GM19351 (cell line): ENCODE measurements at regions not wholly inside any gene's neighbourhood (a gene's known extent, or its start where the extent isn't known, plus 50 kb on each side); places are given as distances from the start of the nearest gene placed in this dataset.

ENCODE experiments used
- ATAC-seq: cut with Tn5 transposase; IDR thresholded peaks from one replicate; pipeline ENCODE4 v1.9.1; 2021; ENCODE audit warnings: mild to moderate bottlenecking, moderate library complexity; ENCODE audit not compliant: unreplicated experiment

DNA sequence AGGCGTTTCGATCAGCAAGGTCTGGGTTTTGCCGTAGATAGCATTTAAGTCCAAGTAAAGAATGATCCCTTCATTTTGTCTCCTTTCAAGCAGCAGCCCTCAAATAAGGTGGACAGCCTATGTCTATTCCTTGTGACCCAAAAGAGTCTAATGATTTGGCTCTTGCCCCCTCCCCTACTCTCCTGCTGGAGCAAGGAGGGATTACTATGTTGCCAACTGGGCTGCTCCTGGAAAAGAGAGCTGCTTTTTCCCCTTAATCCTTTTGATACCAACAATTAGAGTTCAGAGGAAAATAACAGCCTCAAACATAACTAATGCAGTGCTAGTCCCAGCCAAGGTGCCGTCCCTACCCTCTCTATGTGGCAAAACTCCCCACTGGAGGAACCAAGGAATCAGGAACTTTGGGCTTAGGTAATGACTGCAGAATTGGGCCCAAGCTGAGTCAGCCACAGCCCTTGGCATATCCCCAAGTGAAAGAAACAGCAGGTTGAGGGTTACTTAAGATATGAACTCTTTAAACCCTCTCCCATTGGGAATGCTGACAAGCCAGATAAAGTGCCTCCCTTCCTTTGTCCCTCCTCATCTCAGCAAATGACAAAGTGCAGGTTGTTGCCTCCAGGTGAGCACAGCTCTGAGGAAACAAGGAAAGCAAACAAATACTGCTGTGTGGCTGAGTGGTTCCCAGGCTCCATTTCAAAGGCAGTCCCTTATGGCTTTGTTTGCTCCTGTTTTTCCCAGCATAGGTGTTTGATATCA, 643.7 kb downstream of the INHBA start:
- ATAC-seq, result no peak

DNA sequence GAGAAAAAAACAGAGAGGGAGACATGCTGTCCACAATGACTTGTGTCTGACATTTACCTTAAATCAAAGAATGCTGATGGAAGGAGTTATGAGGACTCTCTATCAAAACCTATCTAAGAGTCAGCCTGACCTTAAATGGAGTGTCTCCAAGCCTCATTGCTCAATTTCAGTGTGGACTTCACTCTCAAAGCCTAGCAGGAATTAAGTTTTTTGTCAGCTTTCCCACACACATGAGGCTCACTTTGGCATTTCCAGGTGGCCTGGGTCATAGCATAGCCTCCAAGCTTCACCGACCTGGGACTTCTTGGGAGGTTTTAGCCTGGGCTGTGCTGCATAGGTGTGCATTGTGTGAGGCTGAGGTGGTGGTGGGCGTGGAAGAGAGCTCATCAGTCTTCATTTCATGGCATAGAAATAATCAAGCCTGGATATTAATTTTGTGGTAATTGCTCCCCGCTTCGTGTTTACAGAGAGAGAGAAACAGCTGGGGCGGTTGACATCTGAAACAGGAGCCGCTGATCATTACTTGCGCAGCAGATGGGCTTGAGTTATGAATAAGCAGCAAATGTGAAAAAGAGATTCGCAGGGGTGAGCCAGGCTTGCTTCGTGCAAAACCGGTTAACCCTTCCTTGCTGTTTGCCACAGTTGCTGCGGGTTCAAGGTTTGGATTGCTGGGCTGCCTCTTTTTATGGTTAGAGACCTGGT, 647.8 kb downstream of the INHBA start:
- ATAC-seq, result no peak

GRCh38 chr7:41053820-41054219, 649.1 kb downstream of the INHBA start:
- ATAC-seq, result no peak

DNA sequence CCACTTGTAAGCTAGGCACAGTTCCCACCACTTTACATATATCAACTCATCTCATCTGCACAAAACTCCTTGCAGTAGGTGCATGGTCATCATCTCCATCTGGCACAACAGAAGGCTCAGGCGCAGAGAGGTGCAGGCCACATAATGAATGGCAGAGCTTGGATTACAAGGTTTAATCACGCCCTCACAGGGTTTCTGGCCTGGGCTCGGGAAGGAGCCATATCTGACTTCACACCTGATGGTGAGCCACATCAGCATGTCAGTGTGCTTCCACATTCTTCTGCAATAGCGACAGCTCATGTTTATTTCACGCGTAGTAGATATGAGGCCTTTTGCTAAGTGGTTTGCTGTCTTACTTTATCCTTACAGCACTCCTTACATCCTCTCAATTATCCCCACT, 650.2 kb downstream of the INHBA start:
- ATAC-seq, result no peak

- no peak for ATAC-seq
Measured at GRCh38 chr7:41052201-41052600, 650.7 kb downstream of the INHBA start.

- no peak for ATAC-seq
Measured at GRCh38 chr7:41051535-41051934, 651.4 kb downstream of the INHBA start.

GRCh38 chr7:41051062-41051461, 651.8 kb downstream of the INHBA start:
- no peak for ATAC-seq

DNA sequence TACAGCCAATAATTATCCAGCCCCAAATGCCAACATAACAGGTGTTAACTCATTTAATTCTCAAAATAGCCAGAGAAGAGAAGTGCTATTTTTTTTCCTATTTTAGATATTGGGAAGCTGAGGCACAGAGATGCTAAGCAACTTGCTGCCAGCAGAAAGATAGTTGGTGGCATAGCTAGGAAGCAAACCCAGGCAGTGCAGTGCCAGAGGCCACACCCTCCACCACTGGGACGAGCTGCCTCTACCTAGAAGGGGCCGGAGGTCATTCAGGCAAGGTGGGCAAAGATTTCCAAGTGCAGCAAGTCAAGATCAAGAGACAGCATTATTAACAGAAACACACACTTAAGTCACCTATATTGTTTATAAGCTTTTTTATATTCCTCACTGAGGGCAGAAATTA, 654.1 kb downstream of the INHBA start:
- ATAC-seq, result no peak

DNA sequence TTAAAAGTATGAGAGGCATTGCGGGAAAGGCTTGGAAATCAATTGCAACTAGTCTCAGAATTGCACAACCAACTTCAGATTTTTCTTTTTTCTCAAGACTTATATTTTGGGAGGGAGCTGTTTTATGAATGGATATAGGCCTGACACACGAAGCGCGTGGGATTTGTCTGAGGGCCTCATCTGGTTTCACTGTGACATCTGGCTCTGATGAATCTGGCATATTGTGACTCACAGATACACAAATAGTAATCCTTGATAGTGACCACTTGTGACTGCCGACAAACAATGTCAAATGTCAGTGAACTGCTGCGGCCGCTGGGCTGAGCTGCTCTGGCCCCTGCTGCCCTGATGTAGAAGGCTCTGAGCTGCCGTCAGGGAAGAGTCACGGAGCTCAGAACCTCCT, 655.1 kb downstream of the INHBA start:
- no peak for ATAC-seq

- ATAC-seq, result no peak
Measured at GRCh38 chr7:41047211-41047610, 655.7 kb downstream of the INHBA start.

- ATAC-seq, result no peak
Measured at GRCh38 chr7:41046776-41047175, 656.1 kb downstream of the INHBA start.

GRCh38 chr7:41046221-41046761, 656.6 kb downstream of the INHBA start:
- no peak for ATAC-seq

DNA sequence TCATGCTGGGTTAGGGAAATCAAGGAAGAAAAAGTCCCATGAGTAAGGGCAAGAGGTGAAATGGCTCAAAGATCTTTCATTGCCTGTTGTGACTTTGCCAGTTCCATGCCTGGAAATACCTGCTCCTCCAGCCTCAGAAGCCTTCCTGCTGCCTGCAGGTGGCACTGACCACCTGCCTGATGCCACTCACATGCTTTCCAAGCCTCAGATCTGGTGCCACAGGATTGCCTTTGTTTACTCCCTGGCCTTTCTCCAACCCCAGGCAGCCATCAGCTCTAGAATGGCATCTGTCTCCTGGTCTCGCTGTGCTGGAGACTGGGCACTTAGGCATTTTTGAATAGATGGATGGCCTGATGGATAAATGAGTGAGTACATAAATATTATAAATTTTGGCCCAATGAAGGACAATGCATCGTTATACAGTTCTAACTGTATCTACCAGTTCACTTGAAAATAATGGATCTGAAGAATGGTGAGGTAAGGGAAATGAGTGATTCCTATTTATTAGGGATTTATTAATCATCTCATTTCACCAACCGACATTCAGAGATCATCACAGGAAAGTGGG, 657.2 kb downstream of the INHBA start:
- ATAC-seq, result no peak

DNA sequence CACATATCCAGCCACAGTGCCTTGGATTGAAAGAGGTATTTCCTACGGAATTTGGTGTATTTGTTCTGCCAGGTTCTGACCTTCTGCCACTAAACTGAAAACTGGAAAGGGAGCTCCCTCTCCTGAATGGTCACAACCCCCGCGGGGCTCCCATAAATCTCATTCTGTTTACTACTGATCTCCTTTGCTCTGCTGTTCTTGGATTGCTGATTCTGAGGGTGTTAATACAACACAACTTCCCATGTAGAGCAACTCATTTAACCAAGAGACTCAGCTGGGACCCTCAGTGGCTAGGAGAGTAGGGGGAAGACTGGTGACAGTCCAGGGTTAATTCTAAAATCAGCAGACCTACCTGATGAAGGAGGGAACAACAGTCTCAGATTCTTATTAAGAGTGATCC, 662.9 kb downstream of the INHBA start:
- no peak for ATAC-seq

DNA sequence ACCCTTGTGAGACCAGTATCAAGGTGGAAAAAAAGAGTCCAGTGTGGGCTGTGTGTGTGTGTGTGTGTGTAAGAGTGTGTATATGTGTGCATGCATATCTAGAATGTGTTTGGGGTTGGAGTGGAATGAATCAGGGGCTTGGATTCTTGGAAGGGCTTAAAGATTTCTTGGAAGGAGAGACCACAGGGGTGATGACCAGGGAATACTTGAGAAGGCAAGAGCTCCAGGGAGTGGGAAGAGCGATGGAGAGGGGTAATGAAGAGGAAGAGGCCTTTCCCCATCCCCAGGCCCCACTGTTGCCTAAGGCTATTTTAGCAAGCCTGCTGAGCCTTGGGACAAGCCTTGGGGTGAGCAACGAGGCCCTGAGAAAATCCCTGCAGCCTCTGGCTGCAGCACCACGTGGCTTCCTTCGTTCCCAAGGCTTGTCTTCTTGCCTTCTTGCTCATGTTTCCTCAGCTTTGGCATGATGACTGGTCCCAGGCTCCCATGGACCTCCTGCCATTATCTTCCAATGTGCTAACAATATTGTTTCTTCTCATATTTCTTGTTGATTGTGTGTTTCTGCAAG, 663.4 kb downstream of the INHBA start:
- no peak for ATAC-seq

- ATAC-seq, result no peak
Measured at GRCh38 chr7:41038211-41038610, 664.7 kb downstream of the INHBA start.

DNA sequence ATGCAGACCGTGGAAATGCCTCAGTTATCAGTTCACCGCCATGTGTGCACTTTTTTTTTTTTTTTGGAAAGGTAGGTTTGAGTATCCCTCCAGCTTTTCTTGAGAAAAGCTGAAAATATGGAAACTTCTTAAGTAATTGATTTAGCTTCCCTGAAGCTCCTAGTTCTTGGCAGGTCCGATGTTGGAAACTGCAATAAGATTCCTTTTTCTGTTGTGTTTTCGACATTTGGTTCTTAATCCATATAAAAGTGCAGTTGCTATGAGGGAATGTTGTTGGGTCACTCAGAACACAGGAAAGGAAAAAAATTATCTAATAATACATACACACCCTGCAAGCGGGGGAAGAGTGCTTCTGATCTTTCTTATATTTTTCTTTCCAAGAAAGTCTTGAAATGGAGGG, 665.2 kb downstream of the INHBA start:
- ATAC-seq, result no peak

GRCh38 chr7:41035794-41036193, 667.1 kb downstream of the INHBA start:
- no peak for ATAC-seq

DNA sequence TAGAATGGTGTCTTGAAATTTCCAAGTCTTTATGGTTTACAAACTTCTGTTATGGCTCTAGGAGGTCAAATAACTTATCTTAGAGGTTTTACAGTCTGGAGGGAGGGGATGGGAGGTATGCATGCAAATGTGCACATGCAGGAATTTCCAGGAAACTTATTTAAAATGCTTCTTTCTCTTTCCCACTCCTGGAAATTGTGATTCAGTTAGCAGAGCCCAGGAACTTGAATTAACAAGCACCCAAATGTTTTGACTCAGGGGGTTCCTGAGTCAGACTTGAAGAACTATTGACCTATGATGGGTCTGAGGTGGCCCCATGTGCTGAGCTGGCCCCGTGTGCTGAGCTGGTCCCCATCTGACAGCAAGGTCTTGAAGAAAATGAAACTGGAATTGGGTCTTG, 669.4 kb downstream of the INHBA start:
- no peak for ATAC-seq

GRCh38 chr7:41030673-41031072, 672.2 kb downstream of the INHBA start:
- ATAC-seq, result no peak

GRCh38 chr7:41029072-41029499, 673.8 kb downstream of the INHBA start:
- peak; percentile 53 for ATAC-seq

- ATAC-seq, result no peak
Measured at GRCh38 chr7:41028580-41028979, 674.3 kb downstream of the INHBA start.
